ENCODE measurements at regions not wholly inside any gene's neighbourhood (a gene's known extent, or its start where the extent isn't known, plus 50 kb on each side); places are given as distances from the start of the nearest gene placed in this dataset.

- no peak for TF ChIP-seq TAF1 (IDR thresholded peaks at IDR 0.05; ENCODE audit: low read depth)
- no peak for TF ChIP-seq USF1 (IDR thresholded peaks at IDR 0.05)
- TF ChIP-seq REST (IDR thresholded peaks at IDR 0.05; ENCODE audit: low read depth) = no peak
- no peak for TF ChIP-seq ZBTB7A (IDR thresholded peaks at IDR 0.05; ENCODE audit: low read depth)
- TF ChIP-seq EP300 (IDR thresholded peaks at IDR 0.05; ENCODE audit: borderline replicate concordance) = no peak
- TF ChIP-seq FOXM1 (IDR thresholded peaks at IDR 0.05; ENCODE audit: borderline replicate concordance, low read depth) = no peak
- TF ChIP-seq MAX (IDR thresholded peaks at IDR 0.05) = no peak
- TF ChIP-seq CEBPB (IDR thresholded peaks at IDR 0.05) = no peak
- no peak for TF ChIP-seq TCF12 (IDR thresholded peaks at IDR 0.05; ENCODE audit: low read depth)
- no peak for TF ChIP-seq EGR1 (IDR thresholded peaks at IDR 0.05)
- no peak for TF ChIP-seq NFIC (IDR thresholded peaks at IDR 0.05)
- TF ChIP-seq RAD21 (IDR thresholded peaks at IDR 0.05; ENCODE audit: low read depth) = no peak
- no peak for TF ChIP-seq CREB1 (IDR thresholded peaks at IDR 0.05; ENCODE audit: low read depth)
- no peak for TF ChIP-seq YY1 (IDR thresholded peaks at IDR 0.05; ENCODE audit: low read depth)
Measured at GRCh38 chr10:6986927-6987326, 406.9 kb upstream of the PRKCQ start.

Data from Ishikawa (cell line).